ENCODE measurements at regions not wholly inside any gene's neighbourhood (a gene's known extent, or its start where the extent isn't known, plus 50 kb on each side); places are given as distances from the start of the nearest gene placed in this dataset.

- no peak for TF ChIP-seq POLR2A (IDR thresholded peaks at IDR 0.05)
- TF ChIP-seq, protein P1, sequence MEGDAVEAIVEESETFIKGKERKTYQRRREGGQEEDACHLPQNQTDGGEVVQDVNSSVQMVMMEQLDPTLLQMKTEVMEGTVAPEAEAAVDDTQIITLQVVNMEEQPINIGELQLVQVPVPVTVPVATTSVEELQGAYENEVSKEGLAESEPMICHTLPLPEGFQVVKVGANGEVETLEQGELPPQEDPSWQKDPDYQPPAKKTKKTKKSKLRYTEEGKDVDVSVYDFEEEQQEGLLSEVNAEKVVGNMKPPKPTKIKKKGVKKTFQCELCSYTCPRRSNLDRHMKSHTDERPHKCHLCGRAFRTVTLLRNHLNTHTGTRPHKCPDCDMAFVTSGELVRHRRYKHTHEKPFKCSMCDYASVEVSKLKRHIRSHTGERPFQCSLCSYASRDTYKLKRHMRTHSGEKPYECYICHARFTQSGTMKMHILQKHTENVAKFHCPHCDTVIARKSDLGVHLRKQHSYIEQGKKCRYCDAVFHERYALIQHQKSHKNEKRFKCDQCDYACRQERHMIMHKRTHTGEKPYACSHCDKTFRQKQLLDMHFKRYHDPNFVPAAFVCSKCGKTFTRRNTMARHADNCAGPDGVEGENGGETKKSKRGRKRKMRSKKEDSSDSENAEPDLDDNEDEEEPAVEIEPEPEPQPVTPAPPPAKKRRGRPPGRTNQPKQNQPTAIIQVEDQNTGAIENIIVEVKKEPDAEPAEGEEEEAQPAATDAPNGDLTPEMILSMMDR (IDR thresholded peaks at IDR 0.05) = no peak
Measured at GRCh38 chr17:36786867-36787266, 150.4 kb upstream of the LHX1 start.

All from tibial nerve (tissue), 3 donors.